ENCODE measurements at regions not wholly inside any gene's neighbourhood (a gene's known extent, or its start where the extent isn't known, plus 50 kb on each side); places are given as distances from the start of the nearest gene placed in this dataset.

GRCh38 chr7:48782511-48782910 is 141.8 kb upstream of the CDC14C start:
- no peak for DNase-seq (ENCODE audit: low read depth, low spot score)
- H3K36me3 ChIP-seq (ENCODE audit: control insufficient read depth in 2 of 2, insufficient read depth in 2 of 2, low read length in 1 of 2) = no peaks in the 10 kb centered on the region
- CTCF ChIA-PET = no interaction called here
- no peaks in the 10 kb centered on the region for H3K9me3 ChIP-seq (replicated peaks; ENCODE audit: control insufficient read depth, insufficient read depth, low read length)
- no peak overlapping the region for H2AFZ ChIP-seq (ENCODE audit: control insufficient read depth, low read depth, low read length)
- no peaks in the 10 kb centered on the region for H3K79me2 ChIP-seq (ENCODE audit: control insufficient read depth, insufficient read depth, low read length)
- H4K20me1 ChIP-seq (ENCODE audit: control insufficient read depth, insufficient read depth) = no peaks in the 10 kb centered on the region
- no peak overlapping the region for H3K27ac ChIP-seq (ENCODE audit: control insufficient read depth, insufficient read depth)
- H3K27me3 ChIP-seq (replicated peaks in 1 of 2; ENCODE audit: control insufficient read depth in 2 of 2, insufficient read depth in 2 of 2, low read length in 1 of 2) = no peaks in the 10 kb centered on the region
- ATAC-seq = no peak
- intact Hi-C loops (cut with micrococcal nuclease; ENCODE audit: unreplicated experiment) (no loop called here), in situ Hi-C loops (cut with MboI) (no loop called here)
- no peak overlapping the region for H3K4me3 ChIP-seq
- RAD21 ChIA-PET (ENCODE audit: unreplicated experiment) = no interaction called here
- no peak overlapping the region for H3K9ac ChIP-seq (ENCODE audit: control insufficient read depth, insufficient read depth, low read length)
- no peak for TF ChIP-seq CHD1 (IDR thresholded peaks at IDR 0.05; ENCODE audit: low read depth, low read length)
- TF ChIP-seq KLF5 (IDR thresholded peaks at IDR 0.05; ENCODE audit: partially characterized antibody) = no peak
- TF ChIP-seq FOXM1 (IDR thresholded peaks at IDR 0.05; ENCODE audit: low read depth, low read length) = no peak
- TF ChIP-seq ATF7 (IDR thresholded peaks at IDR 0.05; ENCODE audit: low read depth) = no peak
- TF ChIP-seq IKZF1 (conservative IDR thresholded peaks at IDR 0.05) = no peak
- no peak for TF ChIP-seq POLR2A (IDR thresholded peaks at IDR 0.05; ENCODE audit: low read depth, low read length)
- TF ChIP-seq PML (IDR thresholded peaks at IDR 0.05; ENCODE audit: low read length) = no peak
- TF ChIP-seq EZH2 (IDR thresholded peaks at IDR 0.05; ENCODE audit: borderline replicate concordance, control insufficient read depth, low read depth, low read length) = no peak
- no peak for TF ChIP-seq TCF7 (IDR thresholded peaks at IDR 0.05; ENCODE audit: borderline replicate concordance)
- no peak for TF ChIP-seq MTA3 (IDR thresholded peaks at IDR 0.05; ENCODE audit: borderline replicate concordance, low read length)
- no peak for TF ChIP-seq NR2F1 (conservative IDR thresholded peaks at IDR 0.05)
- TF ChIP-seq BMI1 (IDR thresholded peaks at IDR 0.05; ENCODE audit: borderline replicate concordance) = no peak
- no peak for TF ChIP-seq ZBTB11 (CRISPR knock-in tag; IDR thresholded peaks at IDR 0.05)
- TF ChIP-seq TBL1XR1 (IDR thresholded peaks at IDR 0.05; ENCODE audit: low read depth, low read length) = no peak
- no peak for FAIRE-seq
- SMC1A ChIA-PET (ENCODE audit: uncharacterized antibody, unreplicated experiment) = no interaction called here
- WGBS (ENCODE audit: insufficient coverage, insufficient replicate concordance, low lambda C conversion rate, missing lambda C conversion rate) = 23% methylated on average over 5 of the region's 5 CpGs
- no peak overlapping the region for H3K4me2 ChIP-seq (ENCODE audit: control insufficient read depth, insufficient read depth)
- H3K4me1 ChIP-seq (ENCODE audit: control insufficient read depth, insufficient read depth, low read length) = no peaks in the 10 kb centered on the region
- BruUV-seq (replicated peaks) = no TSS peak
- POLR2A ChIA-PET = no interaction called here
